ENCODE measurements at regions not wholly inside any gene's neighbourhood (a gene's known extent, or its start where the extent isn't known, plus 50 kb on each side); places are given as distances from the start of the nearest gene placed in this dataset.
A peak's percentile ranks its signal among the peaks of the same experiment; 100 is the strongest.
"Not testable (repeated sequence)": the region's sequence is repeated elsewhere in the genome, so short reads cannot be mapped to it uniquely, and the experiment has no call there.

DNA sequence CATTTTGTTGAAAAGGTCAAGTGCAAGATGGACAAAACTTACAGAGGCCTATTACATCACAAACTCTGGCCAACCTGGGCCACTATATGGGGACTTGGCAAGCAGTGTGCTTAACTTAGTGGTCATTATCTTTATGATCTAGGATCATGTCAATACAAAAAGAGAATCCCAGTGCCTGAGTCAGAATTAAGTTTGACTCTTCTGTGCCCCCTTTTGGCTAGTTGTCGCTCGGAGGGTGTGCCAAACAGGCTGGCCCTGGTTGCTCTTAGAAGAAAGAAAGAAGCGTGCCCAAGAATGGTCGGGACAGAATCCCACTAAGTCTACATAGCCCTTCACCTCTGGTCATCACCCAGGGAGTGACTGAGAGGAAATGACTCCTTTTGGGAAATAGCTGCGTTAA lies 100.1 kb downstream of the EIF4E start:
- peak; percentile 11 for TF ChIP-seq CTCF (IDR thresholded peaks at IDR 0.05; ENCODE audit: insufficient read depth, low read depth, low read length)
- H3K4me3 ChIP-seq (ENCODE audit: low read depth, low read length) = no peak overlapping the region
- DNase-seq (ENCODE audit: low read depth) = peak; percentile 16

DNA sequence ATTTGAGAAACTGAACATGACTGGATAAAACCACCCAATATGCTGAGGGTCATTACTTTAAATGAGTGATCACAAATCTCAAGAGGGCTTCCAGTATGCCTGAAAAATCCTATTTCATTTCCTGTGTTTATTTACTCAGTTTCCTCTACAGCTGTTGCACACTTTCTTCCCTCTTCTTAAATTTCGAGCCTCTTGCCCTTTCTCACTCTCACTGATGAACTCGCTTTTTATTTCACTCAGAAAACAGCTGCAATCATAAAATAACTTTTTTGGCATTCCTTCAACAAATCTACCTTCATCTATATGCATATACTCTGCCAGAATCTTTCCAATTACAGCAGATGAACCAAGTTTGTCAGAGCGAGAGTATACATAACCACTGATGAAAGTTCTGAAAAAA lies 101.3 kb downstream of the EIF4E start:
- no peak for TF ChIP-seq CTCF (IDR thresholded peaks at IDR 0.05; ENCODE audit: insufficient read depth, low read depth, low read length)
- no peak for DNase-seq (ENCODE audit: low read depth)
- no peak overlapping the region for H3K4me3 ChIP-seq (ENCODE audit: low read depth, low read length)

DNA sequence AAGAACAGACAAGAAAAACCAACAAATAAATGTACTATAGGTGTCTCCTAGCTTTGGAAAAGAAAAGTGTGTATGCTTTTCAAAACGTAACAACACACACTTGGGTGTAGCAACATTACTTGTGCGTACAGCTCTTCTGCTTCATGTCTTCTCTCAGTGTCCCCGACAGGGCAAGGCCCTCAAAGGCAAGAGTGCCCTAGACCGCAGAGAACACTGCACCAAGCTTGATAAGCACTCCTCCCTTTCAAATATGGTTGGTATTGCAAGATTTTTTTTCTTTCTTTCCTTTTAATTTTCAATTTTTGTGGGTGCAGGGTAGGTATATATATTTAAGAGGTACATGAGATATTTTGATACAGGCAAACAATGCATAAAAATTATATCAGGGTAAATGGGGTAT lies 106.8 kb downstream of the EIF4E start:
- H3K4me3 ChIP-seq (ENCODE audit: low read depth, low read length) = no peak overlapping the region
- DNase-seq (ENCODE audit: low read depth) = no peak
- no peak for TF ChIP-seq CTCF (IDR thresholded peaks at IDR 0.05; ENCODE audit: insufficient read depth, low read depth, low read length)

- not testable (repeated sequence) for H3K4me3 ChIP-seq (ENCODE audit: low read depth, low read length)
Measured at GRCh38 chr4:98818116-98818515, 110.8 kb downstream of the EIF4E start.

DNA sequence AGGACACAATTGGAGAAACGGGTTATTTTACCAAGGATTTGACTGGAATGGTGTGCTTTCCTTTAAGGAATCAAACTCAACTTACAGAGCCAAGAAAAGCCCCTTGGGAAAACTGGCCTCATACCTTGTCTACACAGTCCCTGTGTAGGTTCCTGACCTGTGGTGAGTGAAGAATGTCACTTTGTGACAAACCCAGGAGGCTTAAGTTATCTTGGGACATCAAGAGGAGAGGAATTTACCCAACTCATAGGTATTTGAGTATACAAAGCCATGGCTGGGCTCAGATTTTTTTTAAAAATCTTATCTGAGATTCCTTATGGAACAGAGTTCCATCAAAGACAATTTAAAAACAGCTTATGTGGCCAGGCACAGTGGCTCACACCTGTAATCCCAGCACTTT lies 112.1 kb downstream of the EIF4E start:
- no peak for DNase-seq (ENCODE audit: low read depth)
- no peak for TF ChIP-seq CTCF (IDR thresholded peaks at IDR 0.05; ENCODE audit: insufficient read depth, low read depth, low read length)
- no peak overlapping the region for H3K4me3 ChIP-seq (ENCODE audit: low read depth, low read length)

More at GRCh38 chr4:98818116-98818515, 110.8 kb downstream of the EIF4E start:
- not testable (repeated sequence) for DNase-seq (ENCODE audit: low read depth)

DNA sequence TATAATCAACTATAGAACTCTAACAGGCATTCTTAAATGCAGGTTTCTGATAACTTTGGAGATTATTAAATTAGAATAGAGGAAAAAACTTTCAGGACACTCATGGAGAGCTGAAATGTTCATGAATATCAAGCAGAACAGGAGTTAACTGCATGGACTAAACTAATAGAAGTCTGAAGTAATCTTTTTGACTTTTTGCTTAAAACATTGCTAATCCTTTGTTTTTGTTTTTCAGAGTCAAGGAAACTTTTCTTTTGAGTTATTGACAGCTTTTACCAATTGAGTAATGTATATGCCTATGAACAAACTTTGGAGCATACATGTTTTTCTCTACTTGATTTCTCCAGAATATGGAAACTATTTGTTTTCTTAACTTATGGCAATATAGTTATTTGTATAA lies 112.5 kb downstream of the EIF4E start:
- no peak for TF ChIP-seq CTCF (IDR thresholded peaks at IDR 0.05; ENCODE audit: insufficient read depth, low read depth, low read length)
- no peak overlapping the region for H3K4me3 ChIP-seq (ENCODE audit: low read depth, low read length)
- no peak for DNase-seq (ENCODE audit: low read depth)

GRCh38 chr4:98804403-98804802 lies 124.5 kb downstream of the EIF4E start:
- TF ChIP-seq CTCF (IDR thresholded peaks at IDR 0.05; ENCODE audit: insufficient read depth, low read depth, low read length) = no peak
- DNase-seq (ENCODE audit: low read depth) = no peak
- H3K4me3 ChIP-seq (ENCODE audit: low read depth, low read length) = no peak overlapping the region

All from fibroblast of villous mesenchyme (primary cell).